ENCODE measurements at regions not wholly inside any gene's neighbourhood (a gene's known extent, or its start where the extent isn't known, plus 50 kb on each side); places are given as distances from the start of the nearest gene placed in this dataset.
A peak's percentile ranks its signal among the peaks of the same experiment; 100 is the strongest.

DNA sequence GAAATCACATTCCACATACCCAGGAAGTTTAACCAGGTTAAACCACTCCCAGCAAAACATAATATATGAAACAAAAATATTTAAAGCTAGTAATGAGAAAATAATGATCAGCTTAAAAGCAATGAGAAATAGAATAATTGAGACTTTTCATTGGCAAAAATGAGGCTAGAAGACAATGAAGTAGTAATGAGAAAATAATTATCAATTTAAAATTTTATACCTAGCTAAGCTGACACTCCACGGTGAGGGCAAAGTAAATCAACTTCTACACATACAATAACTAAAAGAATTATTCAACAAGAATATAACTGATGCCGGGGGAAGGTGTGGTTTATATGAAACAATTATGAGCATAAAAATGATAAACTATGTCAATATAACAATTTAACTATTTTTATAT, 82.2 kb upstream of the TES start:
- peaks cover 21% of the 10 kb centered on the region for H3K9me3 ChIP-seq (replicated peaks)
- no peaks in the 10 kb centered on the region for H3K36me3 ChIP-seq
- H3K27ac ChIP-seq (replicated peaks), result no peak overlapping the region
- H3K4me1 ChIP-seq, result no peaks in the 10 kb centered on the region
- no peak for DNase-seq
- peaks cover under 1% of the 10 kb centered on the region for H3K27me3 ChIP-seq (ENCODE audit: low read depth)
- intact Hi-C loops (cut with micrococcal nuclease), result no loop called here
- H3K4me3 ChIP-seq, result no peak overlapping the region
- TF ChIP-seq, protein P1, sequence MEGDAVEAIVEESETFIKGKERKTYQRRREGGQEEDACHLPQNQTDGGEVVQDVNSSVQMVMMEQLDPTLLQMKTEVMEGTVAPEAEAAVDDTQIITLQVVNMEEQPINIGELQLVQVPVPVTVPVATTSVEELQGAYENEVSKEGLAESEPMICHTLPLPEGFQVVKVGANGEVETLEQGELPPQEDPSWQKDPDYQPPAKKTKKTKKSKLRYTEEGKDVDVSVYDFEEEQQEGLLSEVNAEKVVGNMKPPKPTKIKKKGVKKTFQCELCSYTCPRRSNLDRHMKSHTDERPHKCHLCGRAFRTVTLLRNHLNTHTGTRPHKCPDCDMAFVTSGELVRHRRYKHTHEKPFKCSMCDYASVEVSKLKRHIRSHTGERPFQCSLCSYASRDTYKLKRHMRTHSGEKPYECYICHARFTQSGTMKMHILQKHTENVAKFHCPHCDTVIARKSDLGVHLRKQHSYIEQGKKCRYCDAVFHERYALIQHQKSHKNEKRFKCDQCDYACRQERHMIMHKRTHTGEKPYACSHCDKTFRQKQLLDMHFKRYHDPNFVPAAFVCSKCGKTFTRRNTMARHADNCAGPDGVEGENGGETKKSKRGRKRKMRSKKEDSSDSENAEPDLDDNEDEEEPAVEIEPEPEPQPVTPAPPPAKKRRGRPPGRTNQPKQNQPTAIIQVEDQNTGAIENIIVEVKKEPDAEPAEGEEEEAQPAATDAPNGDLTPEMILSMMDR (IDR thresholded peaks at IDR 0.05; ENCODE audit: borderline replicate concordance), result no peak

GRCh38 chr7:116135306-116135705, 75.0 kb upstream of the TES start:
- Histone ChIP-seq H3K27ac (replicated peaks) (no peak overlapping the region), H3K27me3 (ENCODE audit: low read depth) (no peaks in the 10 kb centered on the region), H3K36me3 (no peaks in the 10 kb centered on the region), H3K4me1 (peaks cover 20% of the 10 kb centered on the region), H3K4me3 (no peak overlapping the region), H3K9me3 (replicated peaks) (no peaks in the 10 kb centered on the region)
- TF ChIP-seq, protein P1 (IDR thresholded peaks at IDR 0.05; ENCODE audit: borderline replicate concordance), result no peak
- intact Hi-C loops (cut with micrococcal nuclease), result no loop called here
- DNase-seq, result no peak

GRCh38 chr7:116138202-116138801, 72.0 kb upstream of the TES start:
- peaks cover 18% of the 10 kb centered on the region for H3K4me1 ChIP-seq
- no peak overlapping the region for H3K27ac ChIP-seq (replicated peaks)
- no peak for DNase-seq
- no peaks in the 10 kb centered on the region for H3K36me3 ChIP-seq
- no peaks in the 10 kb centered on the region for H3K27me3 ChIP-seq (ENCODE audit: low read depth)
- TF ChIP-seq, protein P1 (IDR thresholded peaks at IDR 0.05; ENCODE audit: borderline replicate concordance), result peak; percentile 85
- intact Hi-C loops (cut with micrococcal nuclease), result no loop called here
- H3K4me3 ChIP-seq, result no peak overlapping the region
- H3K9me3 ChIP-seq (replicated peaks), result no peaks in the 10 kb centered on the region

GRCh38 chr7:116139007-116139406, 71.3 kb upstream of the TES start:
- intact Hi-C loops (cut with micrococcal nuclease), result no loop called here
- Histone ChIP-seq H3K4me1 (peaks cover 11% of the 10 kb centered on the region), H3K27ac (replicated peaks) (peak overlapping the region; percentile 54), H3K36me3 (no peaks in the 10 kb centered on the region), H3K9me3 (replicated peaks) (no peaks in the 10 kb centered on the region), H3K27me3 (ENCODE audit: low read depth) (no peaks in the 10 kb centered on the region), H3K4me3 (no peak overlapping the region)
- no peak for DNase-seq
- TF ChIP-seq, protein P1 (IDR thresholded peaks at IDR 0.05; ENCODE audit: borderline replicate concordance), result no peak

- TF ChIP-seq, protein P1 (IDR thresholded peaks at IDR 0.05; ENCODE audit: borderline replicate concordance), result no peak
- DNase-seq, result no peak
- Histone ChIP-seq H3K4me1 (peaks cover 8% of the 10 kb centered on the region), H3K9me3 (replicated peaks) (no peaks in the 10 kb centered on the region), H3K27ac (replicated peaks) (no peak overlapping the region), H3K27me3 (ENCODE audit: low read depth) (no peaks in the 10 kb centered on the region), H3K4me3 (no peak overlapping the region), H3K36me3 (no peaks in the 10 kb centered on the region)
- intact Hi-C loops (cut with micrococcal nuclease), result no loop called here
These were observed 70.5 kb upstream of the TES start for GRCh38 chr7:116139807-116140206.
